Tibial nerve (tissue), 4 donors: ENCODE measurements at regions not wholly inside any gene's neighbourhood (a gene's known extent, or its start where the extent isn't known, plus 50 kb on each side); places are given as distances from the start of the nearest gene placed in this dataset.

Experiments used
- DNase-seq, 2 donors: peaks; one replicate each; pipeline ENCODE4 v3.0.0-alpha.2; 2019; ENCODE audit warnings: low spot score in 2 of 2
- H3K27ac ChIP-seq, 4 donors: fragments of 200-600 bp; sonication (generic) in 3 of 4; one replicate each; pipeline ENCODE4 v1.5.1; 2017 to 2019; ENCODE audit warnings: mild to moderate bottlenecking in 1 of 4
- H3K27me3 ChIP-seq, 2 donors: fragments of 200-600 bp; sonication (generic) in 1 of 2; one replicate each; pipeline versions ENCODE4 v1.5.1 to v1.6.0; 2017 to 2019
- H3K36me3 ChIP-seq, 3 donors: fragments of 200-600 bp; sonication (generic); one replicate each; pipeline ENCODE4 v1.5.1; 2018 to 2019
- H3K4me1 ChIP-seq, 4 donors: fragments of 200-600 bp; sonication (generic) in 3 of 4; one replicate each; pipeline ENCODE4 v1.5.1; 2017 to 2019
- H3K4me3 ChIP-seq, 4 donors: fragments of 200-600 bp; sonication (generic) in 3 of 4; one replicate each; pipeline ENCODE4 v1.5.1; 2017 to 2019; ENCODE audit warnings: mild to moderate bottlenecking in 1 of 4, moderate library complexity in 1 of 4
- H3K9me3 ChIP-seq, 4 donors: fragments of 200-600 bp; sonication (generic) in 3 of 4; one replicate each; pipeline ENCODE4 v1.5.1; 2017 to 2019
- CTCF ChIP-seq, 5 experiments: fragments of 200-600 bp in 3 of 5; fragments of 450-650 bp in 2 of 5; sonication (generic) in 3 of 5; IDR thresholded peaks; one replicate each; pipeline ENCODE4 v1.5.1; 2016 to 2019; ENCODE audit warnings: antibody characterized with exemption in 5 of 5, mild to moderate bottlenecking in 3 of 5, moderate library complexity in 2 of 5
- EP300 ChIP-seq, 2 donors: sonication (generic); formaldehyde crosslinking; IDR thresholded peaks; one replicate each; pipeline ENCODE4 v1.6.1; 2017; ENCODE audit warnings: antibody characterized with exemption in 2 of 2, mild to moderate bottlenecking in 1 of 2
- POLR2A ChIP-seq, 2 donors: fragments of 450-650 bp; IDR thresholded peaks; one replicate each; pipeline ENCODE4 v1.6.1; 2017; ENCODE audit warnings: antibody characterized with exemption in 2 of 2, mild to moderate bottlenecking in 2 of 2, moderate library complexity in 2 of 2
- WGBS, 2 donors: methylation state at CpG; one replicate each; pipeline ENCODE4 v1.1.5; 2018; 5-methylcytosine and 5-hydroxymethylcytosine counted together

- Histone ChIP-seq H3K4me3 (no peak overlapping the region), H3K27ac (no peak overlapping the region), H3K36me3 (no peaks in the 10 kb centered on the region), H3K27me3 (no peaks in the 10 kb centered on the region), H3K4me1 (no peaks in the 10 kb centered on the region), H3K9me3 (peaks cover 0 to 6% (median 3%) of the 10 kb centered on the region in 4 donors)
- no peak for TF ChIP-seq CTCF (IDR thresholded peaks at IDR 0.05)
- no peak for TF ChIP-seq EP300 (IDR thresholded peaks at IDR 0.05)
- TF ChIP-seq POLR2A (IDR thresholded peaks at IDR 0.05): no peak
- no peak for DNase-seq
- WGBS, 2 donors: 86 to 93% methylated on average over 1 of the region's 1 CpG
Observed at GRCh38 chr13:47853236-47853635, 147.8 kb downstream of the SUCLA2 start.

- Histone ChIP-seq H3K9me3 (peaks cover 0 to 6% (median 3%) of the 10 kb centered on the region in 4 donors), H3K36me3 (no peaks in the 10 kb centered on the region), H3K4me3 (no peak overlapping the region), H3K4me1 (no peaks in the 10 kb centered on the region), H3K27me3 (no peaks in the 10 kb centered on the region), H3K27ac (no peak overlapping the region)
- 79 to 89% methylated on average over 4 of the region's 4 CpGs for WGBS, 2 donors
- DNase-seq: no peak
- no peak for TF ChIP-seq CTCF (IDR thresholded peaks at IDR 0.05)
- TF ChIP-seq EP300 (IDR thresholded peaks at IDR 0.05): no peak
- no peak for TF ChIP-seq POLR2A (IDR thresholded peaks at IDR 0.05)
Observed at GRCh38 chr13:47846886-47847285, 154.2 kb downstream of the SUCLA2 start.

- TF ChIP-seq EP300 (IDR thresholded peaks at IDR 0.05) (no peak), CTCF (IDR thresholded peaks at IDR 0.05) (no peak), POLR2A (IDR thresholded peaks at IDR 0.05) (no peak)
- Histone ChIP-seq H3K27me3 (no peaks in the 10 kb centered on the region), H3K27ac (no peak overlapping the region), H3K36me3 (no peaks in the 10 kb centered on the region), H3K9me3 (peaks cover 0 to 6% (median 3%) of the 10 kb centered on the region in 4 donors), H3K4me1 (no peaks in the 10 kb centered on the region), H3K4me3 (no peak overlapping the region)
- 71 to 89% methylated on average over 1 of the region's 1 CpG for WGBS, 2 donors
- DNase-seq: no peak
Observed at GRCh38 chr13:47845981-47846380, 155.1 kb downstream of the SUCLA2 start.

DNA sequence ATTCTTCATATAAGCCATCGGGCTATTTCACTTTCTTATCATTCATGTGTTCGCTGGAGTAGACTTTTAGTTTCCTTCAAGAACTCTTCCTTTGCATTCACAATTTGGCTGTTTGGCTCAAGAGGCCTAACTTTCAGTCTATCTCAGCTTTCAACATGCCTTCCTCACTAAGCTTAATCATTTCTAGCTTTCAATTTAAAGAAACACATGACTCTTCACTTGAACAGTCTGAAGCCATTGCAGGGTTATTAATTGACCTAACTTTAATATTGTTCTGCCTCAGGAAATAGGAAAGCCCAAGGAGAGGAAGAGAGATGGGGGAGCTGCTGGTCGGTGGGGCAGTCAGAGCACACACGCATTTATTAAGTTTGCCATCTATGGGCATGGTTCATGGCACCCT lies 158.1 kb downstream of the SUCLA2 start:
- H3K4me1 ChIP-seq: no peaks in the 10 kb centered on the region
- WGBS, 2 donors: 88% methylated on average over 4 of the region's 4 CpGs

DNA sequence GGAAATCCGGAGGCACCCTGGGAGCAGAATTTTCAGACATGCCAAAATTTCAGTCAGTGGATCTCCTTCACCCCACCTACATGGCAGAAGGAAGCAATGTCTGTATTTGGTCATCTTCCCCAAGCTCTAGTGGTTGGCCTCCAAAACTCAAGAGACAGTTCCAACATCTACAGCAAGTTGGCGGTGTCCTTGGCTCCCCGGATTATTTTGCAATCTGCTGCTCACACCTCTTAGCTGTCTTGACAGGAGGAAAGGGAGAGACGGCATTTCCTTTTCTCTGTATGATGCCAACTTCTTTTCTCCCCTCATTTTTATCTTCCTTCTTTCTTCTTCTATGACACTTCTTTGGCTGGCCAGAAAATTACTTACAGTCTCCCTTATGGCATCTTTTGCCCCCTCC lies 159.9 kb downstream of the SUCLA2 start:
- Histone ChIP-seq H3K4me1 (no peaks in the 10 kb centered on the region), H3K4me3 (no peak overlapping the region), H3K9me3 (no peaks in the 10 kb centered on the region), H3K36me3 (no peaks in the 10 kb centered on the region), H3K27me3 (no peaks in the 10 kb centered on the region), H3K27ac (no peak overlapping the region)
- WGBS, 2 donors: 86 to 88% methylated on average over 4 of the region's 4 CpGs
- DNase-seq: no peak
- no peak for TF ChIP-seq EP300 (IDR thresholded peaks at IDR 0.05)

More for the DNA sequence above, 158.1 kb downstream of the SUCLA2 start:
- H3K36me3 ChIP-seq: no peaks in the 10 kb centered on the region
- no peak overlapping the region for H3K4me3 ChIP-seq
- H3K27me3 ChIP-seq: no peaks in the 10 kb centered on the region
- no peak for TF ChIP-seq EP300 (IDR thresholded peaks at IDR 0.05)
- no peak for TF ChIP-seq CTCF (IDR thresholded peaks at IDR 0.05)
- no peak for TF ChIP-seq POLR2A (IDR thresholded peaks at IDR 0.05)
- no peak for DNase-seq
- no peaks in the 10 kb centered on the region for H3K9me3 ChIP-seq
- H3K27ac ChIP-seq: no peak overlapping the region

- Histone ChIP-seq H3K4me3 (no peak overlapping the region), H3K27ac (no peak overlapping the region), H3K27me3 (no peaks in the 10 kb centered on the region), H3K36me3 (no peaks in the 10 kb centered on the region), H3K9me3 (no peaks in the 10 kb centered on the region), H3K4me1 (no peaks in the 10 kb centered on the region)
- TF ChIP-seq CTCF (IDR thresholded peaks at IDR 0.05) (no peak), POLR2A (IDR thresholded peaks at IDR 0.05) (no peak), EP300 (IDR thresholded peaks at IDR 0.05) (no peak)
- WGBS, 2 donors: 82 to 85% methylated on average over 4 of the region's 4 CpGs
- DNase-seq: no peak
Observed at GRCh38 chr13:47837906-47838305, 163.2 kb downstream of the SUCLA2 start.
